Natural killer cell (primary cell): ENCODE measurements at regions not wholly inside any gene's neighbourhood (a gene's known extent, or its start where the extent isn't known, plus 50 kb on each side); places are given as distances from the start of the nearest gene placed in this dataset.

Source experiments
- ATAC-seq, 3 donors: fragments of 150-1000 bp in 2 of 3; fragments of 200-7000 bp in 1 of 3; cut with Tn5 transposase; 1 replicate in 1 of 3; 2 replicates in 2 of 3; pipeline ENCODE4 v1.10.0; 2021; ENCODE audit warnings: mild to moderate bottlenecking in 2 of 3, moderate library complexity in 2 of 3
- DNase-seq, 2 donors: peaks; one replicate each; pipeline versions ENCODE4 v3.0.0 to v3.0.0-alpha.2; 2013 to 2021; ENCODE audit warnings: mixed read lengths in 1 of 2
- H3K27ac ChIP-seq: one replicate; pipeline ENCODE4 v1.5.1; 2013; ENCODE audit warnings: mild to moderate bottlenecking, low read length
- H3K27me3 ChIP-seq: one replicate; pipeline ENCODE4 v1.6.1; 2013; ENCODE audit warnings: low read length; ENCODE audit not compliant: control insufficient read depth, insufficient read depth
- H3K36me3 ChIP-seq: one replicate; pipeline ENCODE4 v1.6.1; 2013; ENCODE audit warnings: low read length; ENCODE audit not compliant: control insufficient read depth, insufficient read depth
- H3K4me1 ChIP-seq: one replicate; pipeline ENCODE4 v1.6.1; 2013; ENCODE audit warnings: low read length; ENCODE audit not compliant: control insufficient read depth, insufficient read depth
- H3K4me3 ChIP-seq: one replicate; pipeline ENCODE4 v1.5.1; 2013; ENCODE audit warnings: low read length
- H3K9me3 ChIP-seq: one replicate; pipeline ENCODE4 v1.6.1; 2013; ENCODE audit warnings: low read length; ENCODE audit not compliant: control insufficient read depth, insufficient read depth
- H3K27ac Mint-ChIP-seq, 2 donors: one replicate each; pipeline ENCODE4 v1.8.0; 2022; ENCODE audit warnings: mild to moderate bottlenecking in 2 of 2, mixed read lengths in 2 of 2, moderate library complexity in 1 of 2
- H3K27me3 Mint-ChIP-seq, 2 donors: one replicate each; pipeline ENCODE4 v1.8.0; 2022; ENCODE audit warnings: low read depth in 2 of 2, mixed read lengths in 2 of 2
- H3K36me3 Mint-ChIP-seq: one replicate; pipeline ENCODE4 v1.8.0; 2022; ENCODE audit warnings: mixed read lengths
- H3K4me1 Mint-ChIP-seq, 2 donors: one replicate each; pipeline ENCODE4 v1.8.0; 2022; ENCODE audit warnings: mixed read lengths in 2 of 2
- H3K4me3 Mint-ChIP-seq: one replicate; pipeline ENCODE4 v1.8.0; 2022; ENCODE audit warnings: mild to moderate bottlenecking, moderate library complexity, mixed read lengths
- H3K9me3 Mint-ChIP-seq, 2 donors: one replicate each; pipeline ENCODE4 v1.8.0; 2022; ENCODE audit warnings: mixed read lengths in 2 of 2
- WGBS: methylation state at CpG from one replicate; pipeline ENCODE4 v1.1.7; 2013; ENCODE audit warnings: missing lambda C conversion rate; ENCODE audit not compliant: insufficient coverage; 5-methylcytosine and 5-hydroxymethylcytosine counted together
- intact Hi-C: fragments of 100-400 bp; cut with micrococcal nuclease; formaldehyde crosslinking; loops from one replicate; pipeline ENCODE4 v1.14.2; 2022
- TF ChIP-seq, protein P1 (sequence below): fragments of 200-600 bp; IDR thresholded peaks from one replicate; pipeline ENCODE4 v1.8.0; 2022; ENCODE audit warnings: antibody characterized with exemption

DNA sequence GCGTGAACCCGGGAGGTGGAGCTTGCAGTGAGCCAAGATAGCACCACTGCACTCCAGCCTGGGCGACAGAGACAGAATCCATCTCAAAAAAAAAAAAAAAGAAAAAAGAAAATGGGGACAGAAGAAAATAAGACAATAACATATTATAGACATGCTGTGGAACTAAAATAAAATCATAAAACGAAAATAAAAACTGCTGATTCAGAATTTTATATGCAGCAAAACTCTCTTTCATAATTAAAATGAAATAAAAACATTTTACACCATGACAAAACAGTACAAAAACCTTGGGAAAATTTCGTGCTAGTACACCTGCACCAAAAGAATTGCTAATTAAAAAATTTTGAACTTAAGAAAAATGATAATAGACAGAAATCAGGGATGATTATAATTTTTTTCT, 2245.1 kb downstream of the PCDH9 start:
- peaks cover 3% of the 10 kb centered on the region for H3K9me3 ChIP-seq
- no peak overlapping the region for H3K27ac Mint-ChIP-seq
- TF ChIP-seq, protein P1, sequence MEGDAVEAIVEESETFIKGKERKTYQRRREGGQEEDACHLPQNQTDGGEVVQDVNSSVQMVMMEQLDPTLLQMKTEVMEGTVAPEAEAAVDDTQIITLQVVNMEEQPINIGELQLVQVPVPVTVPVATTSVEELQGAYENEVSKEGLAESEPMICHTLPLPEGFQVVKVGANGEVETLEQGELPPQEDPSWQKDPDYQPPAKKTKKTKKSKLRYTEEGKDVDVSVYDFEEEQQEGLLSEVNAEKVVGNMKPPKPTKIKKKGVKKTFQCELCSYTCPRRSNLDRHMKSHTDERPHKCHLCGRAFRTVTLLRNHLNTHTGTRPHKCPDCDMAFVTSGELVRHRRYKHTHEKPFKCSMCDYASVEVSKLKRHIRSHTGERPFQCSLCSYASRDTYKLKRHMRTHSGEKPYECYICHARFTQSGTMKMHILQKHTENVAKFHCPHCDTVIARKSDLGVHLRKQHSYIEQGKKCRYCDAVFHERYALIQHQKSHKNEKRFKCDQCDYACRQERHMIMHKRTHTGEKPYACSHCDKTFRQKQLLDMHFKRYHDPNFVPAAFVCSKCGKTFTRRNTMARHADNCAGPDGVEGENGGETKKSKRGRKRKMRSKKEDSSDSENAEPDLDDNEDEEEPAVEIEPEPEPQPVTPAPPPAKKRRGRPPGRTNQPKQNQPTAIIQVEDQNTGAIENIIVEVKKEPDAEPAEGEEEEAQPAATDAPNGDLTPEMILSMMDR, result no peak
- DNase-seq (no peak), ATAC-seq (no peak)
- H3K9me3 Mint-ChIP-seq, result peaks cover 2 to 14% of the 10 kb centered on the region in 2 donors
- no peaks in the 10 kb centered on the region for H3K36me3 Mint-ChIP-seq
- H3K27ac ChIP-seq, result no peak overlapping the region
- intact Hi-C loops, result no loop called here
- H3K4me1 ChIP-seq, result no peaks in the 10 kb centered on the region
- no peaks in the 10 kb centered on the region for H3K27me3 Mint-ChIP-seq
- no peak overlapping the region for H3K4me3 Mint-ChIP-seq
- H3K36me3 ChIP-seq, result no peaks in the 10 kb centered on the region
- no peaks in the 10 kb centered on the region for H3K4me1 Mint-ChIP-seq
- no peaks in the 10 kb centered on the region for H3K27me3 ChIP-seq
- WGBS, result 45% methylated on average over 2 of the region's 5 CpGs
- no peak overlapping the region for H3K4me3 ChIP-seq

DNA sequence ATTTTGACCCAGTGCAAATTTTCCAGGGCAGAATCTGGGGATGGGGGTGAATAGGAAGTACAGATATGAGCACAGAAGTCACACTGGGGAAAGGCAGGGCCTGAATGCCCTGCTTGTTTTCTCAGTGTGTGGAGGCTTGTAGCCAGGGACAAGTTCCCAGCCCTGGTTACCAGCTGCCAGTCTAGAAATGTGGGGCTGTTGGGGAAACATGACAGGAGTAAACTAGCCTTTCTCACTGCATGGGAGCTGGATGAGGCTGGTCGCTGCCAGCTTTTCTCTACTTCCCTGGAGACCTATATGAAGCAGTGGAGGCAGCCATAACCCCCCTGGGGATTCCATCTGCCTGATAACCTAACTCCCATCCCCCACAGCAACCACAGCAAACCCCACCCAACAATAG, 2267.7 kb downstream of the PCDH9 start:
- no peak overlapping the region for H3K27ac ChIP-seq
- DNase-seq, result no peak
- Mint-ChIP-seq H3K27ac (no peak overlapping the region), H3K27me3 (no peaks in the 10 kb centered on the region), H3K4me3 (no peak overlapping the region), H3K36me3 (peaks cover 8% of the 10 kb centered on the region), H3K4me1 (no peaks in the 10 kb centered on the region), H3K9me3 (peaks cover 14 to 18% of the 10 kb centered on the region in 2 donors)
- peaks cover 23% of the 10 kb centered on the region for H3K9me3 ChIP-seq
- H3K36me3 ChIP-seq, result no peaks in the 10 kb centered on the region
- TF ChIP-seq, protein P1, result no peak
- ATAC-seq, result no peak
- no peaks in the 10 kb centered on the region for H3K27me3 ChIP-seq
- H3K4me3 ChIP-seq, result no peak overlapping the region
- WGBS, result 64% methylated on average over 1 of the region's 1 CpG
- intact Hi-C loops, result no loop called here
- no peaks in the 10 kb centered on the region for H3K4me1 ChIP-seq

DNA sequence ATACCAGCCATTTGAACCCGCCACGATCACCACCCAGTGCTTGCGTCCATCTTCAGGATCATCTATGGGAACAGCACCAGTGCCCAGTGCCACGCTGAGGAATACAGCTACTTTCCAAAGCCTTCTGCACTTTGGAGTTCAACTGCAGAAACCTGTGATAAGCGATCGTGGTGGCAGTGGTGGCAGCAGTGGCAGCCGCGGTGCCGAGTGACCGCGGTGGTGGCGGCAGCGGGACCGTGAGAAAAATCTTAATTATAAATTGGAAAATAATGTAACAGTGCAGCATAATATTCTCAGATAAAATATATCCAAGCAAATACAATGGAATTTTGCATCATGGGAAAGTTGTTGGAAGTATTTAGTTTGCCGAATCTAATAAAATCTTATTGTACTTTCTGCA, 2270.9 kb downstream of the PCDH9 start:
- WGBS, result 96% methylated on average over 12 of the region's 15 CpGs
- H3K36me3 ChIP-seq, result no peaks in the 10 kb centered on the region
- Mint-ChIP-seq H3K27me3 (no peaks in the 10 kb centered on the region), H3K4me3 (no peak overlapping the region), H3K4me1 (no peaks in the 10 kb centered on the region), H3K9me3 (peaks cover 8 to 13% of the 10 kb centered on the region in 2 donors), H3K27ac (no peak overlapping the region), H3K36me3 (peaks cover 8% of the 10 kb centered on the region)
- no peaks in the 10 kb centered on the region for H3K4me1 ChIP-seq
- H3K27ac ChIP-seq, result no peak overlapping the region
- TF ChIP-seq, protein P1, result no peak
- ATAC-seq (no peak), DNase-seq (no peak)
- intact Hi-C loops, result no loop called here
- H3K27me3 ChIP-seq, result no peaks in the 10 kb centered on the region
- H3K4me3 ChIP-seq, result no peak overlapping the region
- H3K9me3 ChIP-seq, result peaks cover 23% of the 10 kb centered on the region

DNA sequence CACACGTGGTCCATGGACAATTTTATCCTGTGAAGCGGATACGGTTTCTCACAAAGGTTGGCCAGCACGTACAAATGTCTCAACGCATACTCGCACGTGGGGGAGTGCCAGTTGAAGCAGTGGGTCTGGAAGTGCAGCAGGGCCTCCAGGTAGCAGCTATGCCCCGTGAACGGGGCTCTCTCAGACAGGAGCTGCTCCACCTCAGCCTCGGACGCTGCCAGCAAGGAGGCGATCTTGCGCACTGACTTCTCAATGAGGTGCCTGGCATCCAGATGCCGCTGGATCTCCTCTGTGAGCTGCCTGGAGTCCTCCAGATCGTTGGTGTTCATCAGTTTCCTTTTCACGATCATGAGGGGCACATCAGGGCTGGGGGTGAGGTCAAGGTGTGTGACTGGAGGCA, 2272.0 kb downstream of the PCDH9 start:
- Histone ChIP-seq H3K27me3 (no peaks in the 10 kb centered on the region), H3K4me3 (no peak overlapping the region), H3K9me3 (peaks cover 23% of the 10 kb centered on the region), H3K36me3 (no peaks in the 10 kb centered on the region), H3K27ac (no peak overlapping the region), H3K4me1 (no peaks in the 10 kb centered on the region)
- H3K27me3 Mint-ChIP-seq, result no peaks in the 10 kb centered on the region
- no peaks in the 10 kb centered on the region for H3K4me1 Mint-ChIP-seq
- H3K36me3 Mint-ChIP-seq, result no peaks in the 10 kb centered on the region
- TF ChIP-seq, protein P1, result no peak
- H3K4me3 Mint-ChIP-seq, result no peak overlapping the region
- H3K27ac Mint-ChIP-seq, result no peak overlapping the region
- peaks cover 6 to 10% of the 10 kb centered on the region in 2 donors for H3K9me3 Mint-ChIP-seq
- intact Hi-C loops, result no loop called here
- no peak for DNase-seq
- WGBS, result 91% methylated on average over 16 of the region's 16 CpGs
- ATAC-seq, result no peak
